ENCODE measurements at regions not wholly inside any gene's neighbourhood (a gene's known extent, or its start where the extent isn't known, plus 50 kb on each side); places are given as distances from the start of the nearest gene placed in this dataset.

DNA sequence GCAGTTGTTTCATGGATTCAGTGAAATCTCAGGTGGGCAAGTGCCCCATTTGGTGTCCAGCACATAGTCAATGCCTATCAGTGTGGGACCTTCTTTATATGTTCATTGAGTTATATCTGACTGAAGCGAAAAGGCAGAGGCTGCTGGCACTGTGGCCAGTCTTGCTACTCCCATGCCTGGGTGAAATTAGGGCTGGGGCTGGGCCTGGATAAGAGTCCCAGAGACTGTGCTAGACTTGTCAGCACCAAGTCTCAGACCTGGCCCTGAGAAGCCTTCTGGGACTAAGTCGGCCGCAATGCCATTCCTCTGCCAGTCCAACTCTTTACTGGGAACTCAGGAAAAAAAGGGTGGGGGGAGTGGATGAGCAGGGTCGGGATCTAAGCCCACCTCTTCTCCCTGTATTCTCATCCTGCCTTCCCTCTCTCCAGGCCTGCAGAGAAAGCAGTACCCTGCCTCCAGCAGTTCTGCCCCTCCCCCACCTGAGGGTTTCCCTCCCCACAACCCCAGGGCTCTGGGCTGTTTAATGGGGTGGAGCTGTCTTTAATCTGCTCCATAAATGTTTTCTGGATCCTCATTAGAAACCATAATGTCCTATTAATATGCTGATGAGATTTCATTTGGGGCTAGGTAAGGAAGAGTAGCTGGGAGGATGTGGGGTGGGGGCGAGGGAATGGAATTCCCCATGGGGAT lies 153.5 kb upstream of the PJA1 start:
- H3K9me2 ChIP-seq (replicated peaks; ENCODE audit: low read depth, low read length) = no peaks in the 10 kb centered on the region
- no peak overlapping the region for H3K4me2 ChIP-seq (ENCODE audit: low read depth, low read length, poor library complexity, severe bottlenecking)
- H3K4me1 ChIP-seq (ENCODE audit: insufficient read depth, low read length, poor library complexity, severe bottlenecking) = no peaks in the 10 kb centered on the region
- no peaks in the 10 kb centered on the region for H3K9me3 ChIP-seq (ENCODE audit: insufficient read depth, low read depth, low read length)
- no peaks in the 10 kb centered on the region for H3K27me3 ChIP-seq (ENCODE audit: insufficient read depth, low read length, poor library complexity, severe bottlenecking)
- TF ChIP-seq EZH2phosphoT487 (IDR thresholded peaks at IDR 0.05; ENCODE audit: borderline replicate concordance) (no peak), CTCF (conservative IDR thresholded peaks at IDR 0.05; ENCODE audit: low read length) (no peak)
- H3K79me2 ChIP-seq (ENCODE audit: insufficient read depth, low read length) = no peaks in the 10 kb centered on the region
- no peak overlapping the region for H2AFZ ChIP-seq (ENCODE audit: low read length)
- H3K4me3 ChIP-seq (ENCODE audit: low read length, poor library complexity, severe bottlenecking) = no peak overlapping the region
- no peaks in the 10 kb centered on the region for H3K36me3 ChIP-seq (ENCODE audit: insufficient read depth, low read length)
- no peaks in the 10 kb centered on the region for H3F3A ChIP-seq (ENCODE audit: low read depth)
- no peak overlapping the region for H3K9ac ChIP-seq (ENCODE audit: low read depth, low read length, poor library complexity, severe bottlenecking)
- no peaks in the 10 kb centered on the region for H4K20me1 ChIP-seq (ENCODE audit: insufficient read depth, low read length, poor library complexity, severe bottlenecking)

DNA sequence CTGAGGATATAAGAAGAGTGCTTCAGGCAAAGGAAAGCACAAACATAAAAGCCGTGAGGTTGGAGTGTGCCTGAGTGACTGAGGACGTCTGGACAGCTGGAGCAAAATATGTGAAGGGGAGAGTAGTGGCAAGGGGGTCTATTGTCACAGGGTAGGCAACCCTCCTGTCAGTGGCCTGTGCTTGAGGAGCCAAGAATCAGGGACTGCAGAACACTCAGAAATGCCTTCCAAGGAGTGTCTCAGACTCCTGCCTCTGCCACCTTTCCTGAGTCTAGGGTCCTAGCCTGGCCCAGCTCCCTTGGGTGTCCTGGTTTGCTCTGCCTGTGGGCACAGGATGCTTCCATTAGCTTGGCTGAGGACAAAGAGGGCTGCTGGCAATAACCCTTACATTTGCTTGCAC lies 152.5 kb upstream of the PJA1 start:
- Histone ChIP-seq H3F3A (ENCODE audit: low read depth) (no peaks in the 10 kb centered on the region), H3K4me2 (ENCODE audit: low read depth, low read length, poor library complexity, severe bottlenecking) (no peak overlapping the region), H3K4me1 (ENCODE audit: insufficient read depth, low read length, poor library complexity, severe bottlenecking) (no peaks in the 10 kb centered on the region), H2AFZ (ENCODE audit: low read length) (no peak overlapping the region), H3K27me3 (ENCODE audit: insufficient read depth, low read length, poor library complexity, severe bottlenecking) (no peaks in the 10 kb centered on the region), H3K79me2 (ENCODE audit: insufficient read depth, low read length) (no peaks in the 10 kb centered on the region), H3K9ac (ENCODE audit: low read depth, low read length, poor library complexity, severe bottlenecking) (no peak overlapping the region), H4K20me1 (ENCODE audit: insufficient read depth, low read length, poor library complexity, severe bottlenecking) (no peaks in the 10 kb centered on the region), H3K9me2 (replicated peaks; ENCODE audit: low read depth, low read length) (no peaks in the 10 kb centered on the region), H3K9me3 (ENCODE audit: insufficient read depth, low read depth, low read length) (no peaks in the 10 kb centered on the region), H3K36me3 (ENCODE audit: insufficient read depth, low read length) (no peaks in the 10 kb centered on the region), H3K4me3 (ENCODE audit: low read length, poor library complexity, severe bottlenecking) (no peak overlapping the region)
- TF ChIP-seq CTCF (conservative IDR thresholded peaks at IDR 0.05; ENCODE audit: low read length) = no peak
- TF ChIP-seq EZH2phosphoT487 (IDR thresholded peaks at IDR 0.05; ENCODE audit: borderline replicate concordance) = no peak

GRCh38 chrX:69314436-69315348 lies 149.4 kb upstream of the PJA1 start:
- Histone ChIP-seq H3K4me1 (ENCODE audit: insufficient read depth, low read length, poor library complexity, severe bottlenecking) (no peaks in the 10 kb centered on the region), H3K9me2 (replicated peaks; ENCODE audit: low read depth, low read length) (no peaks in the 10 kb centered on the region), H3K36me3 (ENCODE audit: insufficient read depth, low read length) (no peaks in the 10 kb centered on the region), H3K79me2 (ENCODE audit: insufficient read depth, low read length) (no peaks in the 10 kb centered on the region), H4K20me1 (ENCODE audit: insufficient read depth, low read length, poor library complexity, severe bottlenecking) (no peaks in the 10 kb centered on the region), H3F3A (ENCODE audit: low read depth) (no peaks in the 10 kb centered on the region), H3K9ac (ENCODE audit: low read depth, low read length, poor library complexity, severe bottlenecking) (no peak overlapping the region), H3K9me3 (ENCODE audit: insufficient read depth, low read depth, low read length) (no peaks in the 10 kb centered on the region), H3K4me3 (ENCODE audit: low read length, poor library complexity, severe bottlenecking) (no peak overlapping the region), H3K27me3 (ENCODE audit: insufficient read depth, low read length, poor library complexity, severe bottlenecking) (no peaks in the 10 kb centered on the region), H2AFZ (ENCODE audit: low read length) (no peak overlapping the region), H3K4me2 (ENCODE audit: low read depth, low read length, poor library complexity, severe bottlenecking) (no peak overlapping the region)
- no peak for TF ChIP-seq EZH2phosphoT487 (IDR thresholded peaks at IDR 0.05; ENCODE audit: borderline replicate concordance)
- TF ChIP-seq CTCF (conservative IDR thresholded peaks at IDR 0.05; ENCODE audit: low read length) = no peak

Data from Loucy (cell line).